ENCODE measurements at regions not wholly inside any gene's neighbourhood (a gene's known extent, or its start where the extent isn't known, plus 50 kb on each side); places are given as distances from the start of the nearest gene placed in this dataset.
"Not testable (repeated sequence)": the region's sequence is repeated elsewhere in the genome, so short reads cannot be mapped to it uniquely, and the experiment has no call there.

- DNase-seq (ENCODE audit: low read depth in 4 of 4, low spot score in 3 of 4), result not testable (repeated sequence)
Observed at GRCh38 chr9:117851836-117852461, 147.7 kb downstream of the TLR4 start.

GRCh38 chr9:117858561-117858960, 154.4 kb downstream of the TLR4 start:
- no peak for DNase-seq (ENCODE audit: low read depth in 4 of 4, low spot score in 3 of 4)

- no peak for DNase-seq (ENCODE audit: low read depth in 4 of 4, low spot score in 3 of 4)
Observed at GRCh38 chr9:117860849-117861248, 156.6 kb downstream of the TLR4 start.

- no peak for DNase-seq (ENCODE audit: low read depth in 4 of 4, low spot score in 3 of 4)
Observed at GRCh38 chr9:117864385-117865057, 160.3 kb downstream of the TLR4 start.

GRCh38 chr9:117868594-117868993, 164.4 kb downstream of the TLR4 start:
- no peak for DNase-seq (ENCODE audit: low read depth in 4 of 4, low spot score in 3 of 4)

- no peak for DNase-seq (ENCODE audit: low read depth in 4 of 4, low spot score in 3 of 4)
Observed at GRCh38 chr9:117869287-117869686, 165.1 kb downstream of the TLR4 start.

GRCh38 chr9:117869712-117870111, 165.5 kb downstream of the TLR4 start:
- no peak for DNase-seq (ENCODE audit: low read depth in 4 of 4, low spot score in 3 of 4)

GRCh38 chr9:117873664-117874063, 169.5 kb downstream of the TLR4 start:
- no peak for DNase-seq (ENCODE audit: low read depth in 4 of 4, low spot score in 3 of 4)

- no peak for DNase-seq (ENCODE audit: low read depth in 4 of 4, low spot score in 3 of 4)
Observed at GRCh38 chr9:117875886-117876285, 171.7 kb downstream of the TLR4 start.

- no peak for DNase-seq (ENCODE audit: low read depth in 4 of 4, low spot score in 3 of 4)
Observed at GRCh38 chr9:117882171-117882570, 178.0 kb downstream of the TLR4 start.

- DNase-seq (ENCODE audit: low read depth in 4 of 4, low spot score in 3 of 4), result no peak
Observed at GRCh38 chr9:117886616-117887015, 182.4 kb downstream of the TLR4 start.

- DNase-seq (ENCODE audit: low read depth in 4 of 4, low spot score in 3 of 4), result no peak
Observed at GRCh38 chr9:117887383-117887782, 183.2 kb downstream of the TLR4 start.

GRCh38 chr9:117887941-117888340, 183.7 kb downstream of the TLR4 start:
- no peak for DNase-seq (ENCODE audit: low read depth in 4 of 4, low spot score in 3 of 4)

GRCh38 chr9:117903453-117903852, 199.2 kb downstream of the TLR4 start:
- no peak for DNase-seq (ENCODE audit: low read depth in 4 of 4, low spot score in 3 of 4)

- no peak for DNase-seq (ENCODE audit: low read depth in 4 of 4, low spot score in 3 of 4)
Observed at GRCh38 chr9:117906763-117907162, 202.6 kb downstream of the TLR4 start.

- DNase-seq (ENCODE audit: low read depth in 4 of 4, low spot score in 3 of 4), result no peak
Observed at GRCh38 chr9:117907420-117907819, 203.2 kb downstream of the TLR4 start.

GRCh38 chr9:117916291-117916690, 212.1 kb downstream of the TLR4 start:
- DNase-seq (ENCODE audit: low read depth in 4 of 4, low spot score in 3 of 4), result no peak

GRCh38 chr9:117917873-117918272, 213.7 kb downstream of the TLR4 start:
- no peak for DNase-seq (ENCODE audit: low read depth in 4 of 4, low spot score in 3 of 4)

GRCh38 chr9:117919538-117919937, 215.3 kb downstream of the TLR4 start:
- no peak for DNase-seq (ENCODE audit: low read depth in 4 of 4, low spot score in 3 of 4)

- no peak for DNase-seq (ENCODE audit: low read depth in 4 of 4, low spot score in 3 of 4)
Observed at GRCh38 chr9:117926031-117926658, 221.9 kb downstream of the TLR4 start.

- DNase-seq (ENCODE audit: low read depth in 4 of 4, low spot score in 3 of 4), result no peak
Observed at GRCh38 chr9:117927354-117927753, 223.2 kb downstream of the TLR4 start.

GRCh38 chr9:117929868-117930267, 225.7 kb downstream of the TLR4 start:
- DNase-seq (ENCODE audit: low read depth in 4 of 4, low spot score in 3 of 4), result no peak

Data from right renal pelvis (tissue), 4 donors.